Left ventricle myocardium inferior (tissue), 1 donor: ENCODE measurements at regions not wholly inside any gene's neighbourhood (a gene's known extent, or its start where the extent isn't known, plus 50 kb on each side); places are given as distances from the start of the nearest gene placed in this dataset.

Source experiments
- DNase-seq: peaks from one replicate; pipeline ENCODE4 v3.0.0-alpha.2; 2020
- H3K27ac ChIP-seq: fragments of 200-600 bp; replicated peaks from 2 replicates; pipeline ENCODE4 v1.8.0; 2021
- H3K27me3 ChIP-seq: fragments of 200-600 bp; 2 replicates; pipeline ENCODE4 v1.8.0; 2021; ENCODE audit warnings: low read depth
- H3K36me3 ChIP-seq: fragments of 200-600 bp; 2 replicates; pipeline ENCODE4 v1.8.0; 2021
- H3K4me1 ChIP-seq: fragments of 200-600 bp; 2 replicates; pipeline ENCODE4 v1.8.0; 2021
- H3K4me3 ChIP-seq: fragments of 200-600 bp; 2 replicates; pipeline ENCODE4 v1.8.0; 2021; ENCODE audit warnings: mild to moderate bottlenecking, moderate library complexity
- H3K9me3 ChIP-seq: fragments of 200-600 bp; replicated peaks from 2 replicates; pipeline ENCODE4 v1.8.0; 2021
- CTCF ChIP-seq: fragments of 200-600 bp; IDR thresholded peaks from 2 replicates; pipeline ENCODE4 v1.8.0; 2021; ENCODE audit warnings: antibody characterized with exemption, mild to moderate bottlenecking, borderline replicate concordance
- intact Hi-C: fragments of 100-400 bp; cut with micrococcal nuclease; formaldehyde crosslinking; loops from one replicate; pipeline ENCODE4 v1.11.0; 2022
- donor health status: DM: no; HTN: yes; CAD: no; lungs with severe emphysema.

- DNase-seq = no peak
- intact Hi-C loops = no loop called here
- Histone ChIP-seq H3K27ac (no peak overlapping the region), H3K36me3 (no peaks in the 10 kb centered on the region), H3K4me3 (no peak overlapping the region), H3K9me3 (no peaks in the 10 kb centered on the region), H3K27me3 (no peaks in the 10 kb centered on the region), H3K4me1 (no peaks in the 10 kb centered on the region)
- no peak for TF ChIP-seq CTCF
These were observed 118.4 kb upstream of the DAPK1 start for GRCh38 chr9:87379300-87379699.

- Histone ChIP-seq H3K9me3 (no peaks in the 10 kb centered on the region), H3K4me3 (no peak overlapping the region), H3K4me1 (no peaks in the 10 kb centered on the region), H3K27me3 (no peaks in the 10 kb centered on the region), H3K36me3 (no peaks in the 10 kb centered on the region), H3K27ac (no peak overlapping the region)
- intact Hi-C loops = no loop called here
- TF ChIP-seq CTCF = no peak
- no peak for DNase-seq
These were observed 116.5 kb upstream of the DAPK1 start for GRCh38 chr9:87381050-87381711.

GRCh38 chr9:87381746-87382145, 115.9 kb upstream of the DAPK1 start:
- Histone ChIP-seq H3K36me3 (no peaks in the 10 kb centered on the region), H3K27me3 (no peaks in the 10 kb centered on the region), H3K27ac (no peak overlapping the region), H3K9me3 (no peaks in the 10 kb centered on the region), H3K4me1 (no peaks in the 10 kb centered on the region), H3K4me3 (no peak overlapping the region)
- no peak for TF ChIP-seq CTCF
- intact Hi-C loops = no loop called here
- no peak for DNase-seq

- peaks cover 4% of the 10 kb centered on the region for H3K27me3 ChIP-seq
- no peak overlapping the region for H3K4me3 ChIP-seq
- no peak for DNase-seq
- H3K9me3 ChIP-seq = no peaks in the 10 kb centered on the region
- intact Hi-C loops = no loop called here
- H3K27ac ChIP-seq = no peak overlapping the region
- no peak for TF ChIP-seq CTCF
- H3K36me3 ChIP-seq = no peaks in the 10 kb centered on the region
- no peaks in the 10 kb centered on the region for H3K4me1 ChIP-seq
These were observed 114.8 kb upstream of the DAPK1 start for GRCh38 chr9:87382900-87383299.

GRCh38 chr9:87383344-87384150, 114.1 kb upstream of the DAPK1 start:
- Histone ChIP-seq H3K36me3 (no peaks in the 10 kb centered on the region), H3K27ac (no peak overlapping the region), H3K27me3 (peaks cover 4% of the 10 kb centered on the region), H3K4me1 (no peaks in the 10 kb centered on the region), H3K4me3 (no peak overlapping the region), H3K9me3 (no peaks in the 10 kb centered on the region)
- intact Hi-C loops = no loop called here
- TF ChIP-seq CTCF = no peak
- DNase-seq = no peak
